ENCODE measurements at regions not wholly inside any gene's neighbourhood (a gene's known extent, or its start where the extent isn't known, plus 50 kb on each side); places are given as distances from the start of the nearest gene placed in this dataset.

DNA sequence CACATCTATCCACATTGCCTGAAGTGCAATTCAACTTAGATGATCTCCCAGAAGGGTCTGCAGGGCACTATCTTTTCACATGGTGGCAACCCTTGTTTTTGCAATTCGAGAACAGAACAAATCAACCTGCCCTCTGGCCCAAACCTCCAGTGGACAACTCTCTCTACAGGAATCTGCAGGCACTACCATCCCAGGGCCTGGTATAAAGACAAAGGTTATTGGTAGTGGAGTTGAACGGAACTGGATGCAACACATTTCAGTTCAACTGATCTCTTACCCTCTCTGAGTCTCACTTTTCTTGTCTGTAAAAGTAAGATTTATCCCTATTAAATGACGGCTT is 153.2 kb upstream of the EGFLAM start:
- Mint-ChIP-seq H3K4me1 (peaks cover 17% of the 10 kb centered on the region), H3K27me3 (ENCODE audit: low read depth) (peaks cover 6% of the 10 kb centered on the region), H3K4me3 (no peak overlapping the region), H3K36me3 (ENCODE audit: low read depth) (no peaks in the 10 kb centered on the region), H3K9me3 (no peaks in the 10 kb centered on the region), H3K27ac (peak overlapping the region in 2 of 3 experiments; percentile 10 to 73)
- TF ChIP-seq, protein P1, sequence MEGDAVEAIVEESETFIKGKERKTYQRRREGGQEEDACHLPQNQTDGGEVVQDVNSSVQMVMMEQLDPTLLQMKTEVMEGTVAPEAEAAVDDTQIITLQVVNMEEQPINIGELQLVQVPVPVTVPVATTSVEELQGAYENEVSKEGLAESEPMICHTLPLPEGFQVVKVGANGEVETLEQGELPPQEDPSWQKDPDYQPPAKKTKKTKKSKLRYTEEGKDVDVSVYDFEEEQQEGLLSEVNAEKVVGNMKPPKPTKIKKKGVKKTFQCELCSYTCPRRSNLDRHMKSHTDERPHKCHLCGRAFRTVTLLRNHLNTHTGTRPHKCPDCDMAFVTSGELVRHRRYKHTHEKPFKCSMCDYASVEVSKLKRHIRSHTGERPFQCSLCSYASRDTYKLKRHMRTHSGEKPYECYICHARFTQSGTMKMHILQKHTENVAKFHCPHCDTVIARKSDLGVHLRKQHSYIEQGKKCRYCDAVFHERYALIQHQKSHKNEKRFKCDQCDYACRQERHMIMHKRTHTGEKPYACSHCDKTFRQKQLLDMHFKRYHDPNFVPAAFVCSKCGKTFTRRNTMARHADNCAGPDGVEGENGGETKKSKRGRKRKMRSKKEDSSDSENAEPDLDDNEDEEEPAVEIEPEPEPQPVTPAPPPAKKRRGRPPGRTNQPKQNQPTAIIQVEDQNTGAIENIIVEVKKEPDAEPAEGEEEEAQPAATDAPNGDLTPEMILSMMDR (IDR thresholded peaks at IDR 0.05; ENCODE audit: unreplicated experiment in 3 of 3): no peak

DNA sequence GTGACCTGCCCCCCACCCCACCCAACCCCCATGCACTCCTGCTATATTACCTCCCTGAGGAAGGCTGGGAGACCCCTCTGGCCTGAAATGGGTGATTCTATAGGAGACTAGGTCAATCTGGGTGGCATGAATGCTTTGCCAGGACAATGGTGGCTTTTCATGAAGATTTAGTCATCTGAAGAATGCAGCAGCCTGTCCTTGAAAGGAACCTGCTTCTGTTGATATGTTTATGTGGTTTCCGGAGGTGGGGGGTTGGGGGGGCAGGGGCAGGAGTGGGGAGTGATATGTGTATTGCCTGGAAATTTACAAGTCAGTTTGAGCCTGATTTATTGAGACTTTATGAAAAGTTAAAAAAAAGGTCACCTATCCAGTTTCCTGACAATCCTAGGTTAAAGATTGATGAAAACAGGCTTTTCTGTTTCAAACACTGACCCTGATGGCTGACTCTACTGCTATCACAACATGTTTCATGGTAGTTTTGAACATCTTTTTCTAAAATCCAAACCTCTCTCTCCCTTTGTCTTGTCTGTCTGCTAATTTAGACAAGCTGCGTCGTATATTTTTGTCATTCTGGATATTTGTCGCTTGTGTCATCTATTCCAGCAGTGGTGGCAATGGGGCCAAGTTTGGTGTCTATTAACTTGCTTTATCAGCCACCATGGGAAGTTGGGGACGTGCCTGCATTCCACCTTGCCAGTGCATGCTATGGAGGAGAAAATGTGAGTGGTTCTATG is 153.7 kb upstream of the EGFLAM start:
- no peaks in the 10 kb centered on the region for H3K9me3 Mint-ChIP-seq
- H3K36me3 Mint-ChIP-seq (ENCODE audit: low read depth): no peaks in the 10 kb centered on the region
- H3K4me1 Mint-ChIP-seq: peaks cover 15% of the 10 kb centered on the region
- peaks cover 8% of the 10 kb centered on the region for H3K27me3 Mint-ChIP-seq (ENCODE audit: low read depth)
- no peak overlapping the region for H3K4me3 Mint-ChIP-seq
- TF ChIP-seq, protein P1 (IDR thresholded peaks at IDR 0.05; ENCODE audit: unreplicated experiment in 3 of 3): no peak
- H3K27ac Mint-ChIP-seq: peak overlapping the region in 2 of 3 experiments; percentile 10 to 73

DNA sequence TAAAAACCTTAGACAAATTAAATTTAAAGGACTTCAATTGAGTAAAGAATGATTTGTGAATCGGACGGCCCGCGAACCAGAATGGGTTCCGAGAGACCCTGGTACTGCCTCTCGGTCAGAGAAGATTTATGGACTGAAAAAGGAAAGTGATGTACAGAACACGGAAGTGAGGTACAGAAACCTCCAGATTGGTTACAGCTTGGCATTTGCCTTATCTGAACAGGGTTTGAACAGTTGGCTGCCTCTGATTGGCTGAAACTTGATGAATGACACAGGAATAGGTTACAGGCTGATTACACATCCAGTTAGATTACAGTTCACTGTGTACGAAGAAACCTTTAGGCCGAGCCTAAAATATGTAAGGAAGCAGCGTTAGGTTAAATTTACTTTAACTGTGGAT is 156.5 kb upstream of the EGFLAM start:
- peaks cover 15% of the 10 kb centered on the region for H3K4me1 Mint-ChIP-seq

DNA sequence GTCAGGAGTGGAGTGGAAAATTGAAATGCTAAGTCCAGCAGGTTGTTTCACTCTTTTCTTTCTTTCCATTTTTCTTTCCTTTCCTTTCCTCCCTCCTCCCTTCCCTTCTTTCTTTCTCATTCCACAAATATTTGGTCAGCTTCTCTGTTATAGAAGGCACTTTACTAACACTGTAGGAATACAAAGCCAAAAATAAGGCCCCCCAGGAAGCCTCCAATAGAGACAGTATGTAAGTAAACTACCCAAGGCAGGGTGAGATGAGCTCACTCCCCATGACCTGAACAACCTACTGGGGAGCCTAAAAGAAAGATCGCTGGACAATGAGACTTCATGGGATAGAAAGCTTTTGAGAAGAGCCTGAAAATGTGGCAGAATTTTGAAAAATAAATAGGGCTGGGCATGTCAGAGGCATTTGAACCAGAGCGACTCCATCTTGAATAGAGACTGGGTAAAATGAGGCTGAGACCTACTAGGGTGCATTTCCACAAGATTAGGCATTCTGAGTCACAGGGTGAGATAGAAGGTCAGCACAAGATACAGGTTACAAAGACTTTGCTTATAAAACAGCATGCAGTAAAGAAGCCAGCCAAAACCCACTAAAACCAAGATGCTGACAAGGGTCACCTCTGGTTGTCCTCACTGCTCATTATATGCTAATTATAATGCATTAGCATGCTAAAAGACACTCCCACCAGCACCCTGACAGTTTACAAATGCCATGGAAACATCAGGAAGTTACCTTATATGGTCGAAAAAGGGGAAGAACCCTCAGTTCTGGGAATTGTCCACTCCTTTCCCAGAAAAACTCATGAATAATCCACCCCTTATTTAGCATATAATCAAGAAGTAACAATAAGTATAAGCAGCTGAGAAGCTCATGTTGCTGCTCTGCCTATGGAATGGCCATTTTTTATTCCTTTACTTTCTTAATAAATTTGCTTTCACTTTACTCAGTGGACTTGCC is 158.9 kb upstream of the EGFLAM start:
- no peaks in the 10 kb centered on the region for H3K9me3 Mint-ChIP-seq
- H3K36me3 Mint-ChIP-seq (ENCODE audit: low read depth): no peaks in the 10 kb centered on the region
- peaks cover 8% of the 10 kb centered on the region for H3K27me3 Mint-ChIP-seq (ENCODE audit: low read depth)
- peaks cover 10% of the 10 kb centered on the region for H3K4me1 Mint-ChIP-seq
- no peak overlapping the region for H3K4me3 Mint-ChIP-seq
- TF ChIP-seq, protein P1 (IDR thresholded peaks at IDR 0.05; ENCODE audit: unreplicated experiment in 3 of 3): no peak
- H3K27ac Mint-ChIP-seq: no peak overlapping the region

More for the DNA sequence above, 156.5 kb upstream of the EGFLAM start:
- TF ChIP-seq, protein P1 (IDR thresholded peaks at IDR 0.05; ENCODE audit: unreplicated experiment in 3 of 3): no peak
- Mint-ChIP-seq H3K36me3 (ENCODE audit: low read depth) (no peaks in the 10 kb centered on the region), H3K27me3 (ENCODE audit: low read depth) (peaks cover 8% of the 10 kb centered on the region), H3K9me3 (no peaks in the 10 kb centered on the region), H3K27ac (peak overlapping the region in 1 of 3 experiments; percentile 3), H3K4me3 (no peak overlapping the region)

DNA sequence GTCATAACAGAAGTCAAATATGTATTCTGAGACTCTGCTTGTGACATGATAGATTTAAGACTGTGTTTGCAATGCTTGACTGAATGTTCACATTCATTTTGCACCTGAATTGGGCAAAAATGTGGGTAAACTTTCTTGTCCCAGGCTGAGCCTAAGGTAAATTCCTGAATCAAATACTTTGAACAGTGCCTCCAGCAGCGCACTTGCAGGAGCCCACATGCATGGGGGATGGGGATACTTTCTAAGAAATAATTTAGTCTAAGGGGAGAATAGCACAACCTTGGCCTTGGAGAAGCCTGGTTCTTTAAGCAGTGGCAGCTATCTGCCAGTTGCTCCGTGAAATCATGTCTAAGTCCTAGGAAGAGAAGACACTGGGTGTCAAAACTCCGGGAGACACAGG is 163.5 kb upstream of the EGFLAM start:
- no peaks in the 10 kb centered on the region for H3K36me3 Mint-ChIP-seq (ENCODE audit: low read depth)
- no peaks in the 10 kb centered on the region for H3K27me3 Mint-ChIP-seq (ENCODE audit: low read depth)
- TF ChIP-seq, protein P1 (IDR thresholded peaks at IDR 0.05; ENCODE audit: unreplicated experiment in 3 of 3): no peak
- H3K4me1 Mint-ChIP-seq: no peaks in the 10 kb centered on the region
- no peak overlapping the region for H3K4me3 Mint-ChIP-seq
- H3K9me3 Mint-ChIP-seq: no peaks in the 10 kb centered on the region
- H3K27ac Mint-ChIP-seq: no peak overlapping the region

All from nephron (organoid).